GM18909 (cell line): ENCODE measurements at regions not wholly inside any gene's neighbourhood (a gene's known extent, or its start where the extent isn't known, plus 50 kb on each side); places are given as distances from the start of the nearest gene placed in this dataset.

Source experiments
- ATAC-seq: cut with Tn5 transposase; IDR thresholded peaks from one replicate; pipeline ENCODE4 v1.9.1; 2021; ENCODE audit warnings: mild to moderate bottlenecking; ENCODE audit not compliant: unreplicated experiment, poor library complexity

GRCh38 chr10:78802866-78803265 lies 265.9 kb upstream of the ZMIZ1 start:
- no peak for ATAC-seq

DNA sequence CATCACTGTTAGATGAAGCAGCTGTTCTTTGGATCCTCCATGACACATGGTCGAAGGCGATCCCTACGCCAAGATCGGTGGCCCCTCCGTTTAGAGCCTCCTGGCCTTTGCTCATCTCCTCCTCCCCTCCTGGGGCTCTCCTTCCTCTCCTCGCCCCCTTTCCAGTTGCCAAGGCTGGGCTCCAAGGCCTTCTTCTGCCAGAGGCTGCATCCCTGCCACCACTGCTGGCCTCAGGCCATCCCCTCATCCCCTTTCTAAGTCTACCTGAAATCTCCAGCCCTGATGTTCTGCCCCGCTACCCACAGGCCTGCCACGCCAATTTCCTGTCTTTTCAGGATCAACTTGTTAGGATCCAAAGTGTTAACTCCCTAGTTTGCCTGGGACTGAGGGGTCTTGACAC lies 265.1 kb upstream of the ZMIZ1 start:
- ATAC-seq = no peak

GRCh38 chr10:78804411-78805032 lies 264.2 kb upstream of the ZMIZ1 start:
- no peak for ATAC-seq

DNA sequence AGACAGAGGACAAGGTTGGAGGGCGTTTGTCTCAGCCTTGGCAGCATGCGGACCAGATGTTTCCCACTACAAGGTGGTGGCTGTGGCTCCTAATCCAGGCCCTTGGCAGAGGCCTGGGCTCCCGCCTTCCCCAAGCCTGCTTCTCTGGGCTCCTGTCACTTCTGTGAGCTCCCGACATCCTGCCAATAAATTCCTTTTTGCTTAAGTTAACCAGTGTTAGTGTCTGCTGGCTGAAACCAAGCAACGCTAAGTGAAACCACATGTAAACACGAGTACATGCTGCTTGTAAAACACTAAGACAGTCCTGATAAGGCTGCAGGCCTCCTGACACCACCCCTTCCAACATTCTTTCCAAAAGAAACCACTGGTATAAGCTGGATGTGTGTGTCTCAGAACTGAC lies 263.6 kb upstream of the ZMIZ1 start:
- no peak for ATAC-seq

- ATAC-seq = no peak
Measured at GRCh38 chr10:78806681-78807221, 262.0 kb upstream of the ZMIZ1 start.

DNA sequence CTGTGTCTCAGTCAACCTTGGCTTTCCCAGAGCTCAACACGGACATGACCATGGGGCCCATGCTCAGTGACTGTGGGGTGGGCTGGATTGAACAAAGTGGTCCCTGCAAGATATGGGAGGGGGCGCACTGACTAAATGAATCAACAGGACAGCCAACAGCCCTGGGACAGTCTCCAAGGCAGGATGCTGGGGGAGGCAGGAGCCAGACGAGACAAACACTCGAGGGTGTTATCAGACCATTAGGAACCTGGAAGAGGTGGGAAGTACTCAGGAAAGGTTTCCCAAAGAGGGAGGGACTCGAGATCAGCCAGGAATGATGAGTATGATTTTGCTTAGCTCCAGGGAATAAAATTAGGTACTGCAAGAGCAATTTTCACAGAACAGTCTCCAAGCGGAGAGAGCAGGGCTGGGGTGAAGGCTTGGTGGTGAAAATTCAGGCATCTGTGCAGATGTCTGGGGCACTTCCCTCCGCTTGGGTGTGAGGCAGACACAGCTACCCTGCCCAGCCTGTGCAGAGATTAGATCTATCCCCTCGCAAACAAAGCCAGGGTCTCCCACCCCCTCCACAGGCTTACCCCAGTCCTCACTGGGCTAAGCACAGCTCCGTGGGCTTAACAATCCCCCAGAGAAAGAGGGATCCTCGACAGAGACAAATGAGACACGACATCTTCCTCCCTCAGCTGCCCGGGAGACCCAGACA lies 261.1 kb upstream of the ZMIZ1 start:
- ATAC-seq = no peak

DNA sequence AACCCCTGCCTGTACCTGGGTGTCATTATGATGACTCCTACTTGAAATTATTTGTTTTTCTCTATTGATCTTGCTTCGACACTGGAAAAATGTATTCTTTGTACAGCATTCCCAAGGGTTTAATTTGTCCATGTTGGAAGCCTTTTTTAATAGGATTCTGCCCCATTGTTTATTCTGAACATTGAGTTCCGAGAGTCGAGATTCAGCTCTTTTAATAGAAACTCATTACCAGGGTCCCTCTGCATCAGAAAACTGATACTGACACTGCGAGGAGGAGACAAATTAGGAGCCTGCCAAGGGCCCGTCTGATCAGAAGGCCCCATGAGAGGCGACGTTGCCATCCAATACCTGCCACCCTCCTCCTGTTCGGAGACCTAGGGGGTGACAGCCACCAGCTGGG lies 260.5 kb upstream of the ZMIZ1 start:
- no peak for ATAC-seq

DNA sequence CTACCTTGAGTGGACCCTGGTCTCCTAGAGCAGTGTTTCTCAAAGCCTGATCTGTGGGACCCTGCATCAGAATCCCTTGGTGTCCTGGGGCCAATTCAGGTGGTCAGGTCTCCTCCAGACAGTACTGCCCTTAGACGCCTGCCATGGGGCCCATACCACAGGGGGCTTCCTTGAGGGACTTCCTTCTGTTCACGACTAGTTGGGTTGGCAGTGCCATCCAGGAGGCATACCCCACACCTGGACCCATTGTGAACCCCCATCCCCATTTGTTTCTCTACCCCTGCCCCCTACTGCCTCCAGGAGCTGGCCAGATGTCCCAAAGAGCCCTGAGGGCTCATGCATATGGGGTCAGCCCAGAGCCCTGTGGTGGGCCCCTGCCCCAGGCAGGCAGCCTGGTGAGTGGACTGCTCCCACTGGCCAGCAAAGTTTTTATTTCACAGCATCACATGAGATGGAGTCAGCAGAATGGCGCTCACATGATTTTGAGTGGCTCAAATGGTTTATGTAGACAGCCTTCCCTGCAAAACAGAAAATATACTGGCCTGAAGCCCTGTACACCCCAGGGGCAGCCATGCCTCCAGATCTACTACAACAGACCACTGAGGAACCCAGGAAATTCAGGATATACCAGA lies 259.9 kb upstream of the ZMIZ1 start:
- no peak for ATAC-seq

DNA sequence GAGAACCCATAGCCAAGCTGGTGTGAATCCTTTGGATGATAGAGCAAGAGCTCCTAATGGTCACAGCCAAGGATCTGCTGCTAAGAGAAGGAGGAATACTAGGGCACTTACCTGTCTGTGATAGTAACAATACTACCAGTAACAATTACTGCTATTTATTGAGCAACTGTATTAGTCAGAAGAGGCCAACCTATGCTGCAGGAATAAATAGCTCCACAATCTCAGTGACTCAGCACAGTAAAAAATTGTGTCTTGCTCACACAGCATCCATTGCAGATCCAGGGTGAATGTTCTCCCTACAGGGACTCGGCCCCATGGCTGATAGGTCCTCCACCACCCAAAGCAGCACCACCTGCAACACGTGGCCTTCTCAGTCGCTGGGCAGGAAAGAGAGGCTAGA lies 257.6 kb upstream of the ZMIZ1 start:
- no peak for ATAC-seq

DNA sequence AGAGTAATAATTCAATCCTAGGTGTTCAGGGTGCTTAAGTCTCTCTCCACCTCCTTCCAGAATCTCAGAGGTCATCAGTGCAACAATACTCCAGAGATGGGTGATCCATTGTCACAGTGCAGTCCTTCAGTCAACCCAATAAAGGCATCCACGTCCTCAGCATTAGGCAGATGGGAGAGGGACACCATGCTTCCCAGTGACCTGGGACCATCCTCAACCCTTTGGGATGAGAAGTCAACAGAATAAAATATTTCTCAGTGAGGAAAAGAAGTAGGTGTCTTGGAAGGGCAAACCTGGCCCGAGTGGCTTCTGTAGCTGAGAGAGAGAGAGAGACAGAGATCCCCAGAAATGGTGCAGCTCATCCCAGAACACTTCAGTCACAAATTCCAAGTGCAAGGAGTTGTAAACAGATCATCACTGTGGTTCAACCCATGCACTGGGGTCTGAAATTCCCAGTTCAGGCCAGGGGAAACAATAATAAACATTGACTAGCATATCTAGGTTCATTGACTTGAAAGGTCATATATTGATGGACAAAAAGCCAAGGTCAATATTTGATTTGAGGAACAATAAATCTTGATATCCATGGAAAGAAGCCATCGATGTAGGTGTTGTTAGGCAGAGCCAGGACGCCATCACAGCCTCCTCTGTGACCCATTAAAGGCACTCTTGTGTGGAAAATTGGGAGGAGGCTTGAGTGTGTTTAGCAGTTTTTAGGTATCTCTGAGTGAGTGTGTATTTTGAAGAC lies 256.0 kb upstream of the ZMIZ1 start:
- ATAC-seq = no peak

- ATAC-seq = no peak
Measured at GRCh38 chr10:78813526-78813925, 255.2 kb upstream of the ZMIZ1 start.

DNA sequence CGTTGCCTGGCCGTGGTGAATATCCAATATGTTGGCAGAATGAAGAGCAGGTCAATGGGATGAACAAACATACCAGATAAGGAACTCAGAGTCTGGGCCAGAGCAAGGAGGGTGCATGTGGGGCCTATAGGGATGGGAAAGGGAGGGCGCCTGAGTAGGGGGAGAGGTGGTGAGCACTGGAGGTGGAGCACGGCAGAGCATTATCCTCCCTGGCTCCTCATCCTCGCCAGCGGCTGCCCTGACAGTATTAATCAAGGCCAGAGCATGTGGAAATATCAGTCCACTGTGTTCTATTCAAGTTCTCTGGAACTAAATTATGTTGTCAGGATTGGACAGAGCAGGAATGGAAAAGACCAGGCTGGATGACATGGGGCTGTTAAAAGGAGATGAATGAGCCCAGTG lies 254.8 kb upstream of the ZMIZ1 start:
- ATAC-seq = no peak

GRCh38 chr10:78814407-78814806 lies 254.4 kb upstream of the ZMIZ1 start:
- no peak for ATAC-seq

DNA sequence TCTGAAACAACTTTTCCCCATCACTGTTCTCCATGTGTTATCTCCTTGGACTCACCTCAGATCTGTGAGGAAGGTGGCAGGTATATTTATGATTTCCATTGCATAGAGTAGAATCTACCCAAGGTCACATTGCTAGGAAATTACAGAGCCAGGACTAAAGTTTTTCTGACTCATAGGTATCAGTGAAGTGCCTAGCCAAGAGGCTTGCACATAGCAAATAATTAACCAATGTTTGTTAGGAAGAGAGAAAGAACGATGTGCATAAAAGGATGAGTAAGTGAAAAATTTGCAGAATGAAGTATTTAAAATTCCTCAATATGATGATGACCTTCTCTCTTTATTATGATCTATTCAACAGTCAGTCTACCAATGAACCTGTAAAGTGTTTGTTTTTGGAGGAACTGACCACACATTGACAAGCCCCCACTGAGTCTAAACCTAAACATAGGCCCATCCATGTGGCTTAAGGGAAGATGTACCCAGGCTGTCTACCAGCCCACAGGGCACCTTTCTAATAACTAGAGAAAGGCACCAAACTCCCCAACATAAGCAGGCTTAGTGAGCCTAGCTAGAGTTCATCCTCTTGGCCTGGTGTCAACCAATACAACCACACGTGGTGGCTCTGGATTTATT lies 252.9 kb upstream of the ZMIZ1 start:
- no peak for ATAC-seq

GRCh38 chr10:78817361-78817760 lies 251.4 kb upstream of the ZMIZ1 start:
- no peak for ATAC-seq

DNA sequence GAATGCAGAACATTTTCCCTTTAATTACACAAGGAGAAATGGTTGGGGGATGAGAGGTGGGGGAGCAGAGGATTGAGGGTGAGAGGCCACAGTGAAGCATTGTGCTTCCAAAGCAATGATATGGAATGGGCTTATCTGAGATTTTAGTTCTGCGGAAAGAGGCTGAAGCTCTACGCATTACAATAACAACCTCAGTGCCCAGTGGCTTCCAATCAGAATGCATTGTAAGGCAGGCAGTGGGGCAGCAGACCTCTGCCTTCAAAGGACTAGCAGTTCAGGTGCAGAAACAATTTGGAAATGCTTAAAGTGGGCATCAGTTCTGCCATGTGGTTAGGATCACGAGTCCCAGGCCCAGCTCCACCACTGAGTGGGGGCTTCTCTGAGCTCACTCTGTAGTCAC lies 251.0 kb upstream of the ZMIZ1 start:
- ATAC-seq = no peak

- ATAC-seq = no peak
Measured at GRCh38 chr10:78819361-78820006, 249.3 kb upstream of the ZMIZ1 start.

GRCh38 chr10:78820007-78820362 lies 248.8 kb upstream of the ZMIZ1 start:
- no peak for ATAC-seq

DNA sequence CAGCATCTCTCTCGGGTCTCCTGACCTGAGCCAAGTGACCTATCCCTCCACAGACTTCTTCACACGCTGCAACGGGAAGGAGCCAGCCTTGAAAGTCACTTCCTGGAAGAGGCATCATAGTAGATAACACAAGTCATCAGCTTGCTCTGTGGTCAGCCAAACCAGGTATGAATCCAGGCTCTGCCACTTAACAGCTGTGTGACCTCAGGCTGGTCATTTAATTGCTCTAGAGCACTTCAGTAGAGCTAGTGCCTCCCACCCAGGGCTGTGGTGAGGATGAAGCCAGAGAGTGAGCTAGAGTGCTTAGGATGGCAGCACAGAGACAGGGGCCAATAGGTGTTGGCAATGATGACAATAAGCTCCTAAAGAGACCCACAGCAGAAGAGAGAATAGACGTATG lies 247.7 kb upstream of the ZMIZ1 start:
- ATAC-seq = no peak
